IMR-90 (cell line): ENCODE measurements at regions not wholly inside any gene's neighbourhood (a gene's known extent, or its start where the extent isn't known, plus 50 kb on each side); places are given as distances from the start of the nearest gene placed in this dataset.

Experiments
- ATAC-seq: fragments of 200-7000 bp; cut with Tn5 transposase; 2 replicates; pipeline ENCODE4 v1.9.1; 2020; ENCODE audit warnings: low read depth, mild to moderate bottlenecking, moderate library complexity
- BruUV-seq: library from RNA; stranded (reverse); fragments of 400-500 nt; replicated peaks from 2 replicates; lab custom pipeline; 2021; lab: Mats Ljungman, UMichigan
- CTCF ChIA-PET: fragments of 300-600 bp; formaldehyde crosslinking; extraction: SDS; loops from one replicate; lab custom pipeline; 2021; ENCODE audit warnings: antibody characterized with exemption; lab: Yijun Ruan, JAX
- POLR2A ChIA-PET: fragments of 300-600 bp; sonication (Branson Sonifier 250); formaldehyde crosslinking; loops from one replicate; lab custom pipeline; 2022; ENCODE audit warnings: antibody characterized with exemption; ENCODE audit not compliant: unreplicated experiment; lab: Charles Lee
- DNase-seq: peaks from one replicate; pipeline ENCODE4 v3.0.0; 2013
- H2AFZ ChIP-seq: replicated peaks from 2 replicates; pipeline ENCODE3; 2013; ENCODE audit warnings: low read length, mild to moderate bottlenecking; ENCODE audit not compliant: poor library complexity
- H2AK5ac ChIP-seq: 2 replicates; pipeline ENCODE4 v1.6.1; 2013; ENCODE audit warnings: low read depth, low read length, inconsistent platforms
- H2AK9ac ChIP-seq: replicated peaks from 2 replicates; pipeline ENCODE3; 2013; ENCODE audit warnings: mild to moderate bottlenecking, low read depth, low read length, moderate library complexity; ENCODE audit not compliant: poor library complexity
- H2BK120ac ChIP-seq: 2 replicates; pipeline ENCODE4 v1.6.1; 2013; ENCODE audit warnings: low read depth, low read length, inconsistent platforms
- H2BK15ac ChIP-seq: 3 replicates; pipeline ENCODE4 v1.6.1; 2013; ENCODE audit warnings: low read depth, low read length, inconsistent platforms
- H2BK20ac ChIP-seq: 2 replicates; pipeline ENCODE4 v1.6.1; 2013; ENCODE audit warnings: low read depth, mild to moderate bottlenecking, inconsistent platforms, low read length, moderate library complexity
- H2BK5ac ChIP-seq: 2 replicates; pipeline ENCODE4 v1.6.1; 2013; ENCODE audit warnings: mild to moderate bottlenecking, low read depth, low read length, inconsistent platforms; ENCODE audit not compliant: poor library complexity, severe bottlenecking
- H3K14ac ChIP-seq: replicated peaks from 2 replicates; pipeline ENCODE4 v1.6.1; 2013; ENCODE audit warnings: low read depth, low read length, inconsistent platforms
- H3K18ac ChIP-seq: 2 replicates; pipeline ENCODE4 v1.6.1; 2013; ENCODE audit warnings: low read depth, low read length, control low read depth
- H3K23ac ChIP-seq: 2 replicates; pipeline ENCODE4 v1.6.1; 2013; ENCODE audit warnings: low read depth, low read length, inconsistent platforms
- H3K27ac ChIP-seq: 2 replicates; pipeline ENCODE4 v1.5.1; 2013; ENCODE audit warnings: mild to moderate bottlenecking, control low read depth, low read length; ENCODE audit not compliant: insufficient read depth
- H3K27me3 ChIP-seq: 2 replicates; pipeline ENCODE4 v1.6.1; 2013; ENCODE audit warnings: low read length; ENCODE audit not compliant: control insufficient read depth, insufficient read depth
- H3K36me3 ChIP-seq: 2 replicates; pipeline ENCODE4 v1.6.1; 2013; ENCODE audit warnings: low read length, mixed read lengths; ENCODE audit not compliant: control insufficient read depth, insufficient read depth
- H3K4ac ChIP-seq: 2 replicates; pipeline ENCODE4 v1.6.1; 2013; ENCODE audit warnings: low read depth, low read length, inconsistent platforms
- H3K4me1 ChIP-seq: 2 replicates; pipeline ENCODE4 v1.6.1; 2013; ENCODE audit warnings: low read length, mixed read lengths; ENCODE audit not compliant: control insufficient read depth, insufficient read depth
- H3K4me2 ChIP-seq: 2 replicates; pipeline ENCODE4 v1.6.1; 2013; ENCODE audit warnings: low read depth, mild to moderate bottlenecking, control low read depth, low read length, moderate library complexity
- H3K4me3 ChIP-seq: 2 replicates; pipeline ENCODE4 v1.5.1; 2013; ENCODE audit warnings: low read depth, mild to moderate bottlenecking, control low read depth, low read length, moderate library complexity; ENCODE audit not compliant: insufficient read depth
- H3K56ac ChIP-seq: 2 replicates; pipeline ENCODE4 v1.6.1; 2013; ENCODE audit warnings: low read length, inconsistent platforms; ENCODE audit not compliant: insufficient read depth; ENCODE audit errors: extremely low read depth
- H3K79me1 ChIP-seq, 2 experiments: 2 replicates each; pipeline ENCODE4 v1.6.1; 2013; ENCODE audit warnings: low read length in 2 of 2, inconsistent platforms in 1 of 2, low read depth in 1 of 2
- H3K9ac ChIP-seq: 2 replicates; pipeline ENCODE4 v1.6.1; 2013; ENCODE audit warnings: low read depth, low read length, control low read depth
- H3K9me1 ChIP-seq: 2 replicates; pipeline ENCODE4 v1.6.1; 2013; ENCODE audit warnings: low read length, inconsistent platforms; ENCODE audit not compliant: insufficient read depth
- H3K9me3 ChIP-seq: 2 replicates; pipeline ENCODE4 v1.6.1; 2013; ENCODE audit warnings: low read length; ENCODE audit not compliant: control insufficient read depth, insufficient read depth
- H4K20me1 ChIP-seq: 2 replicates; pipeline ENCODE4 v1.6.1; 2013; ENCODE audit warnings: low read length, inconsistent platforms; ENCODE audit not compliant: insufficient read depth
- H4K5ac ChIP-seq: 2 replicates; pipeline ENCODE4 v1.6.1; 2013; ENCODE audit warnings: mild to moderate bottlenecking, low read depth, low read length, control low read depth
- H4K8ac ChIP-seq, 2 experiments: 2 replicates each; pipeline ENCODE4 v1.6.1; 2013; ENCODE audit warnings: low read depth in 2 of 2, low read length in 2 of 2, control low read depth in 1 of 2, inconsistent platforms in 1 of 2
- H4K91ac ChIP-seq: 2 replicates; pipeline ENCODE4 v1.6.1; 2013; ENCODE audit warnings: low read depth, low read length, inconsistent platforms; ENCODE audit not compliant: insufficient read depth
- BHLHE40 ChIP-seq: fragments of 150-350 bp; IDR thresholded peaks from 2 replicates; pipeline ENCODE4 v1.6.1; 2016; ENCODE audit warnings: mild to moderate bottlenecking, low read depth, low read length
- CEBPB ChIP-seq: IDR thresholded peaks from 2 replicates; pipeline ENCODE4 v1.6.1; 2012; ENCODE audit warnings: low read depth, low read length, improper control_type of control experiment
- CHD1 ChIP-seq: IDR thresholded peaks from 2 replicates; pipeline ENCODE4 v1.6.1; 2012; ENCODE audit warnings: low read depth, low read length, improper control_type of control experiment
- ELK1 ChIP-seq: fragments of 150-350 bp; IDR thresholded peaks from 2 replicates; pipeline ENCODE4 v1.6.1; 2016; ENCODE audit warnings: low read depth, mild to moderate bottlenecking, low read length, moderate library complexity, borderline replicate concordance
- FOS ChIP-seq: fragments of 150-350 bp; IDR thresholded peaks from 2 replicates; pipeline ENCODE4 v1.6.1; 2016; ENCODE audit warnings: low read depth, low read length
- MAFK ChIP-seq: IDR thresholded peaks from 2 replicates; pipeline ENCODE4 v1.6.1; 2012; ENCODE audit warnings: low read depth, low read length, improper control_type of control experiment
- MXI1 ChIP-seq: IDR thresholded peaks from 2 replicates; pipeline ENCODE4 v1.6.1; 2012; ENCODE audit warnings: low read depth, mild to moderate bottlenecking, low read length, moderate library complexity, borderline replicate concordance
- NFE2L2 ChIP-seq: fragments of 150-350 bp; IDR thresholded peaks from 2 replicates; pipeline ENCODE4 v1.6.1; 2016; ENCODE audit warnings: low read depth, mild to moderate bottlenecking, low read length
- POLR2A ChIP-seq: IDR thresholded peaks from 2 replicates; pipeline ENCODE4 v1.6.1; 2012; ENCODE audit warnings: mild to moderate bottlenecking, low read depth, low read length
- RAD21 ChIP-seq: IDR thresholded peaks from 2 replicates; pipeline ENCODE4 v1.6.1; 2012; ENCODE audit warnings: low read length, improper control_type of control experiment
- RCOR1 ChIP-seq: IDR thresholded peaks from 2 replicates; pipeline ENCODE4 v1.6.1; 2012; ENCODE audit warnings: mild to moderate bottlenecking, low read length, improper control_type of control experiment; ENCODE audit not compliant: insufficient replicate concordance
- RFX5 ChIP-seq: IDR thresholded peaks from 2 replicates; pipeline ENCODE4 v1.8.0; 2012; ENCODE audit warnings: low read depth, mild to moderate bottlenecking, low read length, moderate library complexity
- USF2 ChIP-seq: fragments of 150-350 bp; IDR thresholded peaks from 2 replicates; pipeline ENCODE4 v1.6.1; 2017; ENCODE audit warnings: mild to moderate bottlenecking, antibody characterized with exemption, low read length, low read depth
- WGBS, 2 experiments: methylation state at CpG; one replicate each; pipeline versions ENCODE4 v1.1.5 to v1.1.7; 2013; ENCODE audit warnings: missing lambda C conversion rate in 2 of 2; ENCODE audit not compliant: insufficient read length in 1 of 2; ENCODE audit errors: extremely low coverage in 2 of 2; 5-methylcytosine and 5-hydroxymethylcytosine counted together
- dilution Hi-C: fragments of 300-500 bp; cut with HindIII; formaldehyde crosslinking; loops from one replicate; pipeline ENCODE4 v1.14.3; 2018; ENCODE audit warnings: low sequenced_read_pairs; ENCODE audit not compliant: unreplicated experiment
- in situ Hi-C: fragments of 300-500 bp; cut with MboI; formaldehyde crosslinking; loops from 3 replicates; pipeline ENCODE4 v1.14.3; 2019; ENCODE audit warnings: low sequenced_read_pairs, inconsistent platforms, mixed read lengths
- intact Hi-C: fragments of 100-400 bp; cut with micrococcal nuclease; formaldehyde crosslinking; loops from 2 replicates; pipeline ENCODE4 v1.10.0; 2022

GRCh38 chr10:118472415-118473304 is 122.8 kb downstream of the PRLHR start (continued):
- no peak for TF ChIP-seq MXI1

GRCh38 chr10:118471863-118472262 is 123.6 kb downstream of the PRLHR start:
- no TSS peak for BruUV-seq
- H2BK5ac ChIP-seq = no peak overlapping the region
- no peak overlapping the region for H3K23ac ChIP-seq
- whole genome bisulfite sequencing, 2 experiments = 21% methylated on average over 2 of the region's 4 CpGs; no CpG with 5 or more reads in 1 of the 2 experiments
- dilution Hi-C loops = no loop called here
- H2AK9ac ChIP-seq = no peak overlapping the region
- no peak overlapping the region for H4K5ac ChIP-seq
- H3K27me3 ChIP-seq = no peaks in the 10 kb centered on the region
- no peak overlapping the region for H3K4ac ChIP-seq
- H3K9me1 ChIP-seq = no peaks in the 10 kb centered on the region
- no peaks in the 10 kb centered on the region for H4K20me1 ChIP-seq
- no peak overlapping the region for H2AFZ ChIP-seq
- H2BK20ac ChIP-seq = no peak overlapping the region
- H3K9me3 ChIP-seq = no peaks in the 10 kb centered on the region
- no peak overlapping the region for H3K14ac ChIP-seq
- in situ Hi-C loops = no loop called here
- ATAC-seq (peak; percentile 37; the same call in 1 of the 2 replicates), DNase-seq (peak; percentile 44)
- H4K8ac ChIP-seq = no peak overlapping the region
- no peak overlapping the region for H3K9ac ChIP-seq
- no peak overlapping the region for H3K18ac ChIP-seq
- H3K27ac ChIP-seq = no peak overlapping the region
- no peak overlapping the region for H2BK15ac ChIP-seq
- H3K4me2 ChIP-seq = no peak overlapping the region
- no peak overlapping the region for H2AK5ac ChIP-seq
- H4K91ac ChIP-seq = no peak overlapping the region
- intact Hi-C loops = no loop called here
- H3K79me1 ChIP-seq = no peaks in the 10 kb centered on the region
- no peak overlapping the region for H2BK120ac ChIP-seq
- H3K4me1 ChIP-seq = no peaks in the 10 kb centered on the region
- H3K4me3 ChIP-seq = no peak overlapping the region
- no peaks in the 10 kb centered on the region for H3K36me3 ChIP-seq
- no peak overlapping the region for H3K56ac ChIP-seq
- ChIA-PET POLR2A (no interaction called here), CTCF (no interaction called here)
- no peak for TF ChIP-seq USF2
- TF ChIP-seq MAFK = no peak
- no peak for TF ChIP-seq MXI1
- TF ChIP-seq CEBPB = no peak
- TF ChIP-seq NFE2L2 = no peak
- TF ChIP-seq BHLHE40 = no peak
- TF ChIP-seq RFX5 = no peak
- TF ChIP-seq CHD1 = no peak
- no peak for TF ChIP-seq RCOR1
- no peak for TF ChIP-seq ELK1
- TF ChIP-seq RAD21 = no peak
- no peak for TF ChIP-seq POLR2A
- TF ChIP-seq FOS = no peak
